NB4 (cell line): ENCODE measurements at regions not wholly inside any gene's neighbourhood (a gene's known extent, or its start where the extent isn't known, plus 50 kb on each side); places are given as distances from the start of the nearest gene placed in this dataset.

Experiments
- CTCF ChIP-seq: IDR thresholded peaks from one replicate; pipeline ENCODE4 v1.5.1; 2012; ENCODE audit warnings: low read depth, low read length
- POLR2A ChIP-seq: IDR thresholded peaks from 2 replicates; pipeline ENCODE4 v1.6.1; 2011; ENCODE audit warnings: mild to moderate bottlenecking; ENCODE audit not compliant: insufficient read length; ENCODE audit errors: extremely low read depth

GRCh38 chr2:2707206-2707991, 376.3 kb upstream of the MYT1L start:
- no peak for TF ChIP-seq POLR2A
- TF ChIP-seq CTCF = no peak
